ENCODE measurements at regions not wholly inside any gene's neighbourhood (a gene's known extent, or its start where the extent isn't known, plus 50 kb on each side); places are given as distances from the start of the nearest gene placed in this dataset.

DNA sequence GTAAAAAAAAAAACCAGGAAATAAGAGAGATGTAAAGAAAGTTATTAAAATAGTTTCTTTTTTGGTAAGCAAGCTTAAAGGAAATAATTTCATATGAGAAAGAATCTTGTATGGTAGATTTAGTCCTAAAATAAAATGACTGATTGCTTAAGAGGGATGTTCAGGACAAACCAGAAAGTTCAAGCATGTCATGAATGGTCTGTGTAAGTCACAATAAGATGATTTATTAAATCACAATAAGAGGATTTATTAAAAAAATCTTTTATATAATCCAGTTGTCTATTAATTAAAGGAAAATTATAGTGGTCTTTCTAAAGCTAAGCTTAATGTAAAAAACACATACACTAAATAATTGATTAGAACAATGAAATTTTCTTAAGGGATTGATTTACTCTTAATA lies 91.8 kb upstream of the OR13F1 start:
- H3K27ac ChIP-seq = no peak overlapping the region
- peaks cover 0 to 5% of the 10 kb centered on the region in 2 donors for H3K9me3 ChIP-seq
- no peaks in the 10 kb centered on the region for H3K36me3 ChIP-seq
- intact Hi-C loops (cut with DNase I; ENCODE audit: low total_unique reads) (no loop called here), in situ Hi-C loops (cut with MboI; ENCODE audit: low pct_ligation_motif_present in 1 of 4, low pct_unique_long_range_greater_than_20kb in 1 of 4, low sequenced_read_pairs in 3 of 4) (no loop called here)
- no peak for DNase-seq
- TF ChIP-seq, protein P1, sequence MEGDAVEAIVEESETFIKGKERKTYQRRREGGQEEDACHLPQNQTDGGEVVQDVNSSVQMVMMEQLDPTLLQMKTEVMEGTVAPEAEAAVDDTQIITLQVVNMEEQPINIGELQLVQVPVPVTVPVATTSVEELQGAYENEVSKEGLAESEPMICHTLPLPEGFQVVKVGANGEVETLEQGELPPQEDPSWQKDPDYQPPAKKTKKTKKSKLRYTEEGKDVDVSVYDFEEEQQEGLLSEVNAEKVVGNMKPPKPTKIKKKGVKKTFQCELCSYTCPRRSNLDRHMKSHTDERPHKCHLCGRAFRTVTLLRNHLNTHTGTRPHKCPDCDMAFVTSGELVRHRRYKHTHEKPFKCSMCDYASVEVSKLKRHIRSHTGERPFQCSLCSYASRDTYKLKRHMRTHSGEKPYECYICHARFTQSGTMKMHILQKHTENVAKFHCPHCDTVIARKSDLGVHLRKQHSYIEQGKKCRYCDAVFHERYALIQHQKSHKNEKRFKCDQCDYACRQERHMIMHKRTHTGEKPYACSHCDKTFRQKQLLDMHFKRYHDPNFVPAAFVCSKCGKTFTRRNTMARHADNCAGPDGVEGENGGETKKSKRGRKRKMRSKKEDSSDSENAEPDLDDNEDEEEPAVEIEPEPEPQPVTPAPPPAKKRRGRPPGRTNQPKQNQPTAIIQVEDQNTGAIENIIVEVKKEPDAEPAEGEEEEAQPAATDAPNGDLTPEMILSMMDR (IDR thresholded peaks at IDR 0.05) = no peak
- TF ChIP-seq EP300 (IDR thresholded peaks at IDR 0.05; ENCODE audit: low read depth) (no peak), POLR2AphosphoS5 (IDR thresholded peaks at IDR 0.05) (no peak), POLR2A (IDR thresholded peaks at IDR 0.05) (no peak)
- H3K4me3 ChIP-seq = no peak overlapping the region
- no peaks in the 10 kb centered on the region for H3K4me1 ChIP-seq
- H3K27me3 ChIP-seq = no peaks in the 10 kb centered on the region

DNA sequence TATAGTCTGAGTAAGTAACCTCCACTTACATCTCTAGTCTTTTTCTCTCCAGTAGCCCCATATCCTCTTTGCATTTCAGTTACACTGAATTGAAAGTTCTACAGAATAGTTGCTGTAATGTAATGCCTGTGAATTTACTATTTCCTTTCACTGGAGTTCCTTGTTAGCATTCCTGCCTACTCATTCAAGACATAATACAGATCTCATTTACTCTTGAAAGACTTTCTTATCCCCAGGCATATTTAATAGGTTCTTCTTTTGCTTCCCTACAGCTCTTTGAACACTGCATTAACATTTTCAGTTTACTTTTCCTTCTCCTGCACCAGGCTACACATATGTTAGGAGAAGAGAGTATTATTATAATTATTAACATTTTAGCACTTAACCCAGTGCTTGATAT lies 87.6 kb upstream of the OR13F1 start:
- Histone ChIP-seq H3K27ac (no peak overlapping the region), H3K27me3 (no peaks in the 10 kb centered on the region), H3K9me3 (peaks cover 0 to 5% of the 10 kb centered on the region in 2 donors), H3K36me3 (no peaks in the 10 kb centered on the region), H3K4me3 (no peak overlapping the region), H3K4me1 (no peaks in the 10 kb centered on the region)
- intact Hi-C loops (cut with DNase I; ENCODE audit: low total_unique reads) = no loop called here
- DNase-seq = no peak
- in situ Hi-C loops (cut with MboI; ENCODE audit: low pct_ligation_motif_present in 1 of 4, low pct_unique_long_range_greater_than_20kb in 1 of 4, low sequenced_read_pairs in 3 of 4) = no loop called here
- no peak for TF ChIP-seq POLR2A (IDR thresholded peaks at IDR 0.05)
- no peak for TF ChIP-seq POLR2AphosphoS5 (IDR thresholded peaks at IDR 0.05)
- TF ChIP-seq, protein P1 (IDR thresholded peaks at IDR 0.05) = no peak
- TF ChIP-seq EP300 (IDR thresholded peaks at IDR 0.05; ENCODE audit: low read depth) = no peak

DNA sequence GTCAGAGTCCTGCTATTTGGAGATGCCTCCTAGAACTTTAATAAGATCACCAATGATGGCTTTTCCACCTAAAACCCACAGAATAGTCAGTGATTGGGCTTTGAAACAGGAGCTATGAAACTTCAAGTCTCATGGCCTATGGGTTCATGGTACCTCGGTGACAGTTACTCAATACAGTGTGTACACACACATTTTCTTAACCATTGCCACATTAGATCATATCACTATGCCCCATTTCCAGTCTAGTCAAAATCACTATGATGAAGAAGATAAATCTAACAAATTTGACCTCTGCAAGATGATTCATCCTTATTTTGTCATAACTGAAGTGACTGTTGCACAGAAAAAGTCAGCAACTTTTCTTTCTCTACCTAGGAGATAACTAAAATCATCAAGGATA lies 86.8 kb upstream of the OR13F1 start:
- H3K9me3 ChIP-seq = peaks cover 0 to 3% of the 10 kb centered on the region in 2 donors
- TF ChIP-seq POLR2AphosphoS5 (IDR thresholded peaks at IDR 0.05) (no peak), POLR2A (IDR thresholded peaks at IDR 0.05) (no peak), EP300 (IDR thresholded peaks at IDR 0.05; ENCODE audit: low read depth) (no peak)
- TF ChIP-seq, protein P1 (IDR thresholded peaks at IDR 0.05) = no peak
- intact Hi-C loops (cut with DNase I; ENCODE audit: low total_unique reads) = no loop called here
- in situ Hi-C loops (cut with MboI; ENCODE audit: low pct_ligation_motif_present in 1 of 4, low pct_unique_long_range_greater_than_20kb in 1 of 4, low sequenced_read_pairs in 3 of 4) = no loop called here
- H3K27ac ChIP-seq = no peak overlapping the region
- H3K36me3 ChIP-seq = no peaks in the 10 kb centered on the region
- no peaks in the 10 kb centered on the region for H3K4me1 ChIP-seq
- H3K27me3 ChIP-seq = no peaks in the 10 kb centered on the region
- no peak overlapping the region for H3K4me3 ChIP-seq
- WGBS, 2 donors (ENCODE audit: low coverage in 1 of 2) = 93% methylated on average over 1 of the region's 1 CpG; no CpG with 5 or more reads in 1 of the 2 donors
- DNase-seq = no peak

DNA sequence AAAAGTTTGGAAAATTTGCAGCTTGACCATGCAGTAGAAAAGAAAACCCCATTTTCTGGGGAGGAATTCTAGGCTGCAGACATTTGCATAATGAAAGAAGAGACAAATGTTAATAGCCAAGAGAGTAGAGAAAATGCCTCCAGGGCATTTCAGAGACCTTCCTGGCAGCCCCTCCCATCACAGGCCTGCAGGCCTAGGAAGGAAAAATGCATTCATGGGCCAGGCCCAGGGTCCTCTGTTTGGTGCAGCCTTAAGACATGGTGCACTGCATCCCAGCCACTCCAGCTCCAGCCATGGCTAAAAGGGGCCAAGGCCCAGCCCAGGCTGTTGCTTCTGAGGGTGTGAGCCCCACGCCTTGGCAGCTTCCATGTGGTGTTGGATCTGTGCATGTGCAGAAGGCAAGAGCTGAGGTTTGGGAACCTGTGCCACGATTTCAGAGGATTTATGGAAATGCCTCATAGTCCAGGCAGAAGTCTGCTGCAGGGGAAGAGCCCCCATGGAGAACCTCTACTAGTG lies 75.0 kb upstream of the OR13F1 start:
- in situ Hi-C loops (cut with MboI; ENCODE audit: low pct_ligation_motif_present in 1 of 4, low pct_unique_long_range_greater_than_20kb in 1 of 4, low sequenced_read_pairs in 3 of 4) = no loop called here
- peaks cover 0 to 7% of the 10 kb centered on the region in 2 donors for H3K9me3 ChIP-seq
- intact Hi-C loops (cut with DNase I; ENCODE audit: low total_unique reads) = no loop called here
- H3K4me3 ChIP-seq = no peak overlapping the region
- no peaks in the 10 kb centered on the region for H3K4me1 ChIP-seq
- no peak overlapping the region for H3K27ac ChIP-seq
- WGBS, 2 donors (ENCODE audit: low coverage in 1 of 2) = 69% methylated on average over 2 of the region's 2 CpGs; no CpG with 5 or more reads in 1 of the 2 donors
- DNase-seq = peak; percentile 4
- H3K36me3 ChIP-seq = no peaks in the 10 kb centered on the region
- H3K27me3 ChIP-seq = no peaks in the 10 kb centered on the region
- TF ChIP-seq POLR2A (IDR thresholded peaks at IDR 0.05) (no peak), EP300 (IDR thresholded peaks at IDR 0.05; ENCODE audit: low read depth) (no peak), POLR2AphosphoS5 (IDR thresholded peaks at IDR 0.05) (no peak)
- TF ChIP-seq, protein P1 (IDR thresholded peaks at IDR 0.05) = no peak
